IMR-90 (cell line): ENCODE measurements at regions not wholly inside any gene's neighbourhood (a gene's known extent, or its start where the extent isn't known, plus 50 kb on each side); places are given as distances from the start of the nearest gene placed in this dataset.

Experiments used
- ATAC-seq: fragments of 200-7000 bp; cut with Tn5 transposase; 2 replicates; pipeline ENCODE4 v1.9.1; 2020; ENCODE audit warnings: low read depth, mild to moderate bottlenecking, moderate library complexity
- BruUV-seq: library from RNA; stranded (reverse); fragments of 400-500 nt; replicated peaks from 2 replicates; lab custom pipeline; 2021; lab: Mats Ljungman, UMichigan
- CTCF ChIA-PET: fragments of 300-600 bp; formaldehyde crosslinking; extraction: SDS; loops from one replicate; lab custom pipeline; 2021; ENCODE audit warnings: antibody characterized with exemption; lab: Yijun Ruan, JAX
- POLR2A ChIA-PET: fragments of 300-600 bp; sonication (Branson Sonifier 250); formaldehyde crosslinking; loops from one replicate; lab custom pipeline; 2022; ENCODE audit warnings: antibody characterized with exemption; ENCODE audit not compliant: unreplicated experiment; lab: Charles Lee
- DNase-seq: peaks from one replicate; pipeline ENCODE4 v3.0.0; 2013
- H2AFZ ChIP-seq: replicated peaks from 2 replicates; pipeline ENCODE3; 2013; ENCODE audit warnings: low read length, mild to moderate bottlenecking; ENCODE audit not compliant: poor library complexity
- H2AK5ac ChIP-seq: 2 replicates; pipeline ENCODE4 v1.6.1; 2013; ENCODE audit warnings: low read depth, low read length, inconsistent platforms
- H2AK9ac ChIP-seq: replicated peaks from 2 replicates; pipeline ENCODE3; 2013; ENCODE audit warnings: mild to moderate bottlenecking, low read depth, low read length, moderate library complexity; ENCODE audit not compliant: poor library complexity
- H2BK120ac ChIP-seq: 2 replicates; pipeline ENCODE4 v1.6.1; 2013; ENCODE audit warnings: low read depth, low read length, inconsistent platforms
- H2BK15ac ChIP-seq: 3 replicates; pipeline ENCODE4 v1.6.1; 2013; ENCODE audit warnings: low read depth, low read length, inconsistent platforms
- H2BK20ac ChIP-seq: 2 replicates; pipeline ENCODE4 v1.6.1; 2013; ENCODE audit warnings: low read depth, mild to moderate bottlenecking, inconsistent platforms, low read length, moderate library complexity
- H2BK5ac ChIP-seq: 2 replicates; pipeline ENCODE4 v1.6.1; 2013; ENCODE audit warnings: mild to moderate bottlenecking, low read depth, low read length, inconsistent platforms; ENCODE audit not compliant: poor library complexity, severe bottlenecking
- H3K14ac ChIP-seq: replicated peaks from 2 replicates; pipeline ENCODE4 v1.6.1; 2013; ENCODE audit warnings: low read depth, low read length, inconsistent platforms
- H3K18ac ChIP-seq: 2 replicates; pipeline ENCODE4 v1.6.1; 2013; ENCODE audit warnings: low read depth, low read length, control low read depth
- H3K23ac ChIP-seq: 2 replicates; pipeline ENCODE4 v1.6.1; 2013; ENCODE audit warnings: low read depth, low read length, inconsistent platforms
- H3K27ac ChIP-seq: 2 replicates; pipeline ENCODE4 v1.5.1; 2013; ENCODE audit warnings: mild to moderate bottlenecking, control low read depth, low read length; ENCODE audit not compliant: insufficient read depth
- H3K27me3 ChIP-seq: 2 replicates; pipeline ENCODE4 v1.6.1; 2013; ENCODE audit warnings: low read length; ENCODE audit not compliant: control insufficient read depth, insufficient read depth
- H3K36me3 ChIP-seq: 2 replicates; pipeline ENCODE4 v1.6.1; 2013; ENCODE audit warnings: low read length, mixed read lengths; ENCODE audit not compliant: control insufficient read depth, insufficient read depth
- H3K4ac ChIP-seq: 2 replicates; pipeline ENCODE4 v1.6.1; 2013; ENCODE audit warnings: low read depth, low read length, inconsistent platforms
- H3K4me1 ChIP-seq: 2 replicates; pipeline ENCODE4 v1.6.1; 2013; ENCODE audit warnings: low read length, mixed read lengths; ENCODE audit not compliant: control insufficient read depth, insufficient read depth
- H3K4me2 ChIP-seq: 2 replicates; pipeline ENCODE4 v1.6.1; 2013; ENCODE audit warnings: low read depth, mild to moderate bottlenecking, control low read depth, low read length, moderate library complexity
- H3K4me3 ChIP-seq: 2 replicates; pipeline ENCODE4 v1.5.1; 2013; ENCODE audit warnings: low read depth, mild to moderate bottlenecking, control low read depth, low read length, moderate library complexity; ENCODE audit not compliant: insufficient read depth
- H3K56ac ChIP-seq: 2 replicates; pipeline ENCODE4 v1.6.1; 2013; ENCODE audit warnings: low read length, inconsistent platforms; ENCODE audit not compliant: insufficient read depth; ENCODE audit errors: extremely low read depth
- H3K79me1 ChIP-seq, 2 experiments: 2 replicates each; pipeline ENCODE4 v1.6.1; 2013; ENCODE audit warnings: low read length in 2 of 2, inconsistent platforms in 1 of 2, low read depth in 1 of 2
- H3K9ac ChIP-seq: 2 replicates; pipeline ENCODE4 v1.6.1; 2013; ENCODE audit warnings: low read depth, low read length, control low read depth
- H3K9me1 ChIP-seq: 2 replicates; pipeline ENCODE4 v1.6.1; 2013; ENCODE audit warnings: low read length, inconsistent platforms; ENCODE audit not compliant: insufficient read depth
- H3K9me3 ChIP-seq: 2 replicates; pipeline ENCODE4 v1.6.1; 2013; ENCODE audit warnings: low read length; ENCODE audit not compliant: control insufficient read depth, insufficient read depth
- H4K20me1 ChIP-seq: 2 replicates; pipeline ENCODE4 v1.6.1; 2013; ENCODE audit warnings: low read length, inconsistent platforms; ENCODE audit not compliant: insufficient read depth
- H4K5ac ChIP-seq: 2 replicates; pipeline ENCODE4 v1.6.1; 2013; ENCODE audit warnings: mild to moderate bottlenecking, low read depth, low read length, control low read depth
- H4K8ac ChIP-seq, 2 experiments: 2 replicates each; pipeline ENCODE4 v1.6.1; 2013; ENCODE audit warnings: low read depth in 2 of 2, low read length in 2 of 2, control low read depth in 1 of 2, inconsistent platforms in 1 of 2
- H4K91ac ChIP-seq: 2 replicates; pipeline ENCODE4 v1.6.1; 2013; ENCODE audit warnings: low read depth, low read length, inconsistent platforms; ENCODE audit not compliant: insufficient read depth
- BHLHE40 ChIP-seq: fragments of 150-350 bp; IDR thresholded peaks from 2 replicates; pipeline ENCODE4 v1.6.1; 2016; ENCODE audit warnings: mild to moderate bottlenecking, low read depth, low read length
- CEBPB ChIP-seq: IDR thresholded peaks from 2 replicates; pipeline ENCODE4 v1.6.1; 2012; ENCODE audit warnings: low read depth, low read length, improper control_type of control experiment
- FOS ChIP-seq: fragments of 150-350 bp; IDR thresholded peaks from 2 replicates; pipeline ENCODE4 v1.6.1; 2016; ENCODE audit warnings: low read depth, low read length
- MAZ ChIP-seq: IDR thresholded peaks from 2 replicates; pipeline ENCODE4 v1.6.1; 2012; ENCODE audit warnings: low read depth, mild to moderate bottlenecking, low read length, improper control_type of control experiment, moderate library complexity, borderline replicate concordance
- MXI1 ChIP-seq: IDR thresholded peaks from 2 replicates; pipeline ENCODE4 v1.6.1; 2012; ENCODE audit warnings: low read depth, mild to moderate bottlenecking, low read length, moderate library complexity, borderline replicate concordance
- POLR2A ChIP-seq: IDR thresholded peaks from 2 replicates; pipeline ENCODE4 v1.6.1; 2012; ENCODE audit warnings: mild to moderate bottlenecking, low read depth, low read length
- RAD21 ChIP-seq: IDR thresholded peaks from 2 replicates; pipeline ENCODE4 v1.6.1; 2012; ENCODE audit warnings: low read length, improper control_type of control experiment
- RCOR1 ChIP-seq: IDR thresholded peaks from 2 replicates; pipeline ENCODE4 v1.6.1; 2012; ENCODE audit warnings: mild to moderate bottlenecking, low read length, improper control_type of control experiment; ENCODE audit not compliant: insufficient replicate concordance
- SMC3 ChIP-seq: fragments of 150-350 bp; IDR thresholded peaks from 2 replicates; pipeline ENCODE4 v1.6.1; 2016; ENCODE audit warnings: low read depth, mild to moderate bottlenecking, antibody characterized with exemption, low read length, moderate library complexity
- WGBS, 2 experiments: methylation state at CpG; one replicate each; pipeline versions ENCODE4 v1.1.5 to v1.1.7; 2013; ENCODE audit warnings: missing lambda C conversion rate in 2 of 2; ENCODE audit not compliant: insufficient read length in 1 of 2; ENCODE audit errors: extremely low coverage in 2 of 2; 5-methylcytosine and 5-hydroxymethylcytosine counted together
- dilution Hi-C: fragments of 300-500 bp; cut with HindIII; formaldehyde crosslinking; loops from one replicate; pipeline ENCODE4 v1.14.3; 2018; ENCODE audit warnings: low sequenced_read_pairs; ENCODE audit not compliant: unreplicated experiment
- in situ Hi-C: fragments of 300-500 bp; cut with MboI; formaldehyde crosslinking; loops from 3 replicates; pipeline ENCODE4 v1.14.3; 2019; ENCODE audit warnings: low sequenced_read_pairs, inconsistent platforms, mixed read lengths
- intact Hi-C: fragments of 100-400 bp; cut with micrococcal nuclease; formaldehyde crosslinking; loops from 2 replicates; pipeline ENCODE4 v1.10.0; 2022
- TF ChIP-seq, protein P1 (sequence below): fragments of 150-350 bp; IDR thresholded peaks from 2 replicates; pipeline ENCODE4 v1.6.1; 2016; ENCODE audit warnings: low read depth, mild to moderate bottlenecking, low read length, moderate library complexity, borderline replicate concordance
- TF ChIP-seq, protein P2 (sequence below): conservative IDR thresholded peaks from 2 replicates; pipeline ENCODE4 v1.5.1; 2012; ENCODE audit warnings: mild to moderate bottlenecking, low read depth, low read length, improper control_type of control experiment
- TF ChIP-seq, protein P3 (sequence below): fragments of 150-350 bp; IDR thresholded peaks from 2 replicates; pipeline ENCODE4 v1.6.1; 2017; ENCODE audit warnings: mild to moderate bottlenecking, antibody characterized with exemption, low read length, low read depth

DNA sequence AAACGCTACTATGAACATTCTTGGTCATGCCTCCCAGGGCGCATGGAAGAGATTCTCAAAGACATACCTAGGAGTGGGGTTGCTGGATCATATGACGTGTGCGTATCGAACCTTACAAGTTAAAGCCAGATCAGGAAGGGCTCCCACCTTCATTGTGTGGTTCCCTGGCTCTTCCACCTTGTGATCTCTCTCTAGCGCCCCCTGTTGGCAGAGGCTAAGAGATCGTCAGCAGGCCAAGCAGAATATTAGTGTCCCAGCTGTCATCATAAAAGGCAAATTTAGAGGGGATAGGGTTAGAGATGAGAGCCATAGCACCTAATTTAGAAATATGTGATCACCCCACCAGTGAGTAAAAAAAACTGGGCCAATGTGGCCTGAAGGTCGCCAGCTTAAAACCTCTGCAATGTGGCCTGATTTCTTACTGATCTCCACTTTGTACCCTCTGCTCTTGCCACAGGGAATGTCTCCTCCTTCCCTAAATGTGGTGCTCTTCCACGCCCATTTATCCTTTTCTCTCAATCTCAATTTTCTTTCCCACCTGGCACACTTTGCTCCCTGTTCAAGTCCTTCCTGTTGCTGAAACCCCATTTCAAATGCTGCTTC lies 91.7 kb upstream of the SHB start:
- Histone ChIP-seq H4K8ac (no peak overlapping the region), H4K91ac (no peak overlapping the region), H3K79me1 (no peaks in the 10 kb centered on the region), H3K23ac (no peak overlapping the region), H3K9me3 (no peaks in the 10 kb centered on the region), H3K27ac (no peak overlapping the region), H4K20me1 (no peaks in the 10 kb centered on the region), H3K18ac (no peak overlapping the region), H3K4me1 (no peaks in the 10 kb centered on the region), H3K4ac (no peak overlapping the region), H3K14ac (no peak overlapping the region), H2BK20ac (no peak overlapping the region), H3K27me3 (peaks cover 20% of the 10 kb centered on the region), H3K56ac (no peak overlapping the region), H2BK15ac (no peak overlapping the region), H3K4me2 (no peak overlapping the region), H3K9me1 (no peaks in the 10 kb centered on the region), H2AFZ (no peak overlapping the region), H3K36me3 (no peaks in the 10 kb centered on the region), H2BK5ac (no peak overlapping the region), H2AK5ac (0 out of 2 replicates have a peak overlapping the region, but pooled peaks have one; percentile 31), H4K5ac (no peak overlapping the region), H2BK120ac (no peak overlapping the region), H3K4me3 (no peak overlapping the region), H2AK9ac (no peak overlapping the region), H3K9ac (no peak overlapping the region)
- DNase-seq (peak; percentile 51), ATAC-seq (peak; percentile 73)
- WGBS, 2 experiments = 53% methylated on average over 2 of the region's 9 CpGs; no CpG with 5 or more reads in 1 of the 2 experiments
- POLR2A ChIA-PET = no interaction called here
- dilution Hi-C loops (no loop called here), in situ Hi-C loops (loop anchor here (5.0 kb wide), 1 partner anchor 248 kb away; no protein-coding TSS in a partner anchor), intact Hi-C loops (loop anchor here (1.0 to 5.0 kb wide), 2 partner anchors 73 to 247 kb away; no protein-coding TSS in a partner anchor)
- CTCF ChIA-PET = interaction anchor here (0.6 to 3.2 kb wide), 5 partner anchors 10 to 391 kb away, joined by 3 to 16 read pairs (median 3); no protein-coding TSS in a partner anchor
- no peak for TF ChIP-seq RCOR1
- TF ChIP-seq SMC3 = peak; percentile 64
- TF ChIP-seq BHLHE40 = no peak
- TF ChIP-seq RAD21 = peak; percentile 67
- TF ChIP-seq, protein P1, sequence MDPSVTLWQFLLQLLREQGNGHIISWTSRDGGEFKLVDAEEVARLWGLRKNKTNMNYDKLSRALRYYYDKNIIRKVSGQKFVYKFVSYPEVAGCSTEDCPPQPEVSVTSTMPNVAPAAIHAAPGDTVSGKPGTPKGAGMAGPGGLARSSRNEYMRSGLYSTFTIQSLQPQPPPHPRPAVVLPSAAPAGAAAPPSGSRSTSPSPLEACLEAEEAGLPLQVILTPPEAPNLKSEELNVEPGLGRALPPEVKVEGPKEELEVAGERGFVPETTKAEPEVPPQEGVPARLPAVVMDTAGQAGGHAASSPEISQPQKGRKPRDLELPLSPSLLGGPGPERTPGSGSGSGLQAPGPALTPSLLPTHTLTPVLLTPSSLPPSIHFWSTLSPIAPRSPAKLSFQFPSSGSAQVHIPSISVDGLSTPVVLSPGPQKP = no peak
- no peak for TF ChIP-seq POLR2A
- TF ChIP-seq, protein P2, sequence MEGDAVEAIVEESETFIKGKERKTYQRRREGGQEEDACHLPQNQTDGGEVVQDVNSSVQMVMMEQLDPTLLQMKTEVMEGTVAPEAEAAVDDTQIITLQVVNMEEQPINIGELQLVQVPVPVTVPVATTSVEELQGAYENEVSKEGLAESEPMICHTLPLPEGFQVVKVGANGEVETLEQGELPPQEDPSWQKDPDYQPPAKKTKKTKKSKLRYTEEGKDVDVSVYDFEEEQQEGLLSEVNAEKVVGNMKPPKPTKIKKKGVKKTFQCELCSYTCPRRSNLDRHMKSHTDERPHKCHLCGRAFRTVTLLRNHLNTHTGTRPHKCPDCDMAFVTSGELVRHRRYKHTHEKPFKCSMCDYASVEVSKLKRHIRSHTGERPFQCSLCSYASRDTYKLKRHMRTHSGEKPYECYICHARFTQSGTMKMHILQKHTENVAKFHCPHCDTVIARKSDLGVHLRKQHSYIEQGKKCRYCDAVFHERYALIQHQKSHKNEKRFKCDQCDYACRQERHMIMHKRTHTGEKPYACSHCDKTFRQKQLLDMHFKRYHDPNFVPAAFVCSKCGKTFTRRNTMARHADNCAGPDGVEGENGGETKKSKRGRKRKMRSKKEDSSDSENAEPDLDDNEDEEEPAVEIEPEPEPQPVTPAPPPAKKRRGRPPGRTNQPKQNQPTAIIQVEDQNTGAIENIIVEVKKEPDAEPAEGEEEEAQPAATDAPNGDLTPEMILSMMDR = peak; percentile 75
- no peak for TF ChIP-seq FOS
- no peak for TF ChIP-seq CEBPB
- TF ChIP-seq, protein P3, sequence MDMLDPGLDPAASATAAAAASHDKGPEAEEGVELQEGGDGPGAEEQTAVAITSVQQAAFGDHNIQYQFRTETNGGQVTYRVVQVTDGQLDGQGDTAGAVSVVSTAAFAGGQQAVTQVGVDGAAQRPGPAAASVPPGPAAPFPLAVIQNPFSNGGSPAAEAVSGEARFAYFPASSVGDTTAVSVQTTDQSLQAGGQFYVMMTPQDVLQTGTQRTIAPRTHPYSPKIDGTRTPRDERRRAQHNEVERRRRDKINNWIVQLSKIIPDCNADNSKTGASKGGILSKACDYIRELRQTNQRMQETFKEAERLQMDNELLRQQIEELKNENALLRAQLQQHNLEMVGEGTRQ = no peak
- TF ChIP-seq MXI1 = no peak
- no peak for TF ChIP-seq MAZ
- BruUV-seq = no TSS peak
